ENCODE measurements at regions not wholly inside any gene's neighbourhood (a gene's known extent, or its start where the extent isn't known, plus 50 kb on each side); places are given as distances from the start of the nearest gene placed in this dataset. TPM values are rescaled to one million over a fixed set of nuclear protein-coding genes. Genes with fewer than 3 reads are reported as not detected.

DNA sequence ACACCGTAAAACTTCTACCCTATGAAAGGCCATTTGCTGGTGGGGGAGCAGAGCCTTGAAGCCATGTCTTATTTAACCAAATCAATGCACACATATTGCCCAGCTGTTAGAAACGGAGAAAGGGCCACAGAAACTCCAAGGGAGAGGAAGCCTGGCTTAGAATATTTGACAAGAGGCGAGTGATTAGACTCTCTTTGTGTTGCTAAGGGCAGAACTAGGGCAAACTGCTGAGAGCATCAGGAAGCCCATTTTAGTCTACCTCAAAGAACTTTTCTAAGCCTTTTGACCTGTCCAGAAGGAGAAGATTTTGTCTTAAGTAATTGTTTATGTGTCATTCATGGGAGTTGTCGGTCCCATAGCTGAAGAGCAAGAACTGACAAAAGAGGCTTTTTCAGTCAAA, 54.4 kb upstream of the CELF4 start:
- FAIRE-seq: no peak
- no peaks in the 10 kb centered on the region for H3K9me3 ChIP-seq (ENCODE audit: control insufficient read depth in 2 of 3, insufficient read depth in 1 of 3, low read length in 3 of 3)
- no peaks in the 10 kb centered on the region for H3K4me1 ChIP-seq (ENCODE audit: control insufficient read depth in 2 of 3, insufficient read depth in 2 of 3, low read depth in 1 of 3, low read length in 3 of 3)
- no peaks in the 10 kb centered on the region for H3K36me3 ChIP-seq (ENCODE audit: control insufficient read depth in 2 of 3, insufficient read depth in 3 of 3, low read length in 3 of 3)
- TF ChIP-seq, protein P1, sequence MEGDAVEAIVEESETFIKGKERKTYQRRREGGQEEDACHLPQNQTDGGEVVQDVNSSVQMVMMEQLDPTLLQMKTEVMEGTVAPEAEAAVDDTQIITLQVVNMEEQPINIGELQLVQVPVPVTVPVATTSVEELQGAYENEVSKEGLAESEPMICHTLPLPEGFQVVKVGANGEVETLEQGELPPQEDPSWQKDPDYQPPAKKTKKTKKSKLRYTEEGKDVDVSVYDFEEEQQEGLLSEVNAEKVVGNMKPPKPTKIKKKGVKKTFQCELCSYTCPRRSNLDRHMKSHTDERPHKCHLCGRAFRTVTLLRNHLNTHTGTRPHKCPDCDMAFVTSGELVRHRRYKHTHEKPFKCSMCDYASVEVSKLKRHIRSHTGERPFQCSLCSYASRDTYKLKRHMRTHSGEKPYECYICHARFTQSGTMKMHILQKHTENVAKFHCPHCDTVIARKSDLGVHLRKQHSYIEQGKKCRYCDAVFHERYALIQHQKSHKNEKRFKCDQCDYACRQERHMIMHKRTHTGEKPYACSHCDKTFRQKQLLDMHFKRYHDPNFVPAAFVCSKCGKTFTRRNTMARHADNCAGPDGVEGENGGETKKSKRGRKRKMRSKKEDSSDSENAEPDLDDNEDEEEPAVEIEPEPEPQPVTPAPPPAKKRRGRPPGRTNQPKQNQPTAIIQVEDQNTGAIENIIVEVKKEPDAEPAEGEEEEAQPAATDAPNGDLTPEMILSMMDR (IDR thresholded peaks at IDR 0.05; ENCODE audit: borderline replicate concordance, extremely low read depth, insufficient read depth): no peak
- H3K9ac ChIP-seq (ENCODE audit: low read length in 3 of 3): no peak overlapping the region
- H3K27ac ChIP-seq (ENCODE audit: low read depth in 2 of 2, low read length in 2 of 2): no peak overlapping the region
- no peak for DNase-seq
- no peaks in the 10 kb centered on the region for H3K27me3 ChIP-seq (ENCODE audit: control insufficient read depth, insufficient read depth, low read length)
- intact Hi-C loops (cut with DNase I): no loop called here
- no peak overlapping the region for H3K4me3 ChIP-seq (ENCODE audit: low read length in 3 of 3)

DNA sequence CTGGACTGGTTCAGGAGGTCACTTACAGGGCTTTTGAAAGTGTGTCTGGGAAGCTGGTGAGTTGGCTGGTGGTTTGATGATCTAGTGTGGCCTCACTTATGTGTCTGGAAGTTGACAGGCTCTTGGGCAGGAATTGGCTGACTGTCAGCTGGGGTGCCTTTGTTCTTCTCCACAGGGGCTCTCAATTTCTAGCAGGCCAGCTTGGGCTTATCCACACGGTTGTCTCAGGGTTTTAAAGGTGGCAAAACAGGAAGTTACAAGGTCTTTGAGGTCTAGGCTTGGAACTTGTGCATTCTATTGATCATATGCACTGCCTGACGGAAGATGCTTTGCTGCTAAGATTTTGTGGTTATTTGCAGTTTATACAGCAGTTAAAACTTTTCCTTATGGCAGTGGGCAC, 52.0 kb upstream of the CELF4 start:
- Histone ChIP-seq H3K27me3 (ENCODE audit: control insufficient read depth, insufficient read depth, low read length) (no peaks in the 10 kb centered on the region), H3K27ac (ENCODE audit: low read depth in 2 of 2, low read length in 2 of 2) (no peak overlapping the region), H3K4me3 (ENCODE audit: low read length in 3 of 3) (no peak overlapping the region), H3K36me3 (ENCODE audit: control insufficient read depth in 2 of 3, insufficient read depth in 3 of 3, low read length in 3 of 3) (no peaks in the 10 kb centered on the region), H3K4me1 (ENCODE audit: control insufficient read depth in 2 of 3, insufficient read depth in 2 of 3, low read depth in 1 of 3, low read length in 3 of 3) (no peaks in the 10 kb centered on the region), H3K9ac (ENCODE audit: low read length in 3 of 3) (no peak overlapping the region), H3K9me3 (ENCODE audit: control insufficient read depth in 2 of 3, insufficient read depth in 1 of 3, low read length in 3 of 3) (no peaks in the 10 kb centered on the region)
- TF ChIP-seq, protein P1 (IDR thresholded peaks at IDR 0.05; ENCODE audit: borderline replicate concordance, extremely low read depth, insufficient read depth): no peak
- DNase-seq (no peak), FAIRE-seq (no peak)
- intact Hi-C loops (cut with DNase I): no loop called here

Small RNAs in the stretch of these regions (microRNA-seq; reads per million reads assigned to microRNA genes)
- gene MIR4318 (not detected), gene MIR5583-1 (not detected), gene MIR5583-2 (not detected), gene MIR924 (not detected)
